ENCODE measurements at regions not wholly inside any gene's neighbourhood (a gene's known extent, or its start where the extent isn't known, plus 50 kb on each side); places are given as distances from the start of the nearest gene placed in this dataset.

- no peaks in the 10 kb centered on the region for H3K9me3 ChIP-seq (ENCODE audit: control insufficient read depth, insufficient read depth, low read length)
- peaks cover 2% of the 10 kb centered on the region for H3K4me1 ChIP-seq (ENCODE audit: control insufficient read depth, insufficient read depth, low read length)
- no peaks in the 10 kb centered on the region for H3K27me3 ChIP-seq (ENCODE audit: control insufficient read depth, insufficient read depth, low read length)
- H3K36me3 ChIP-seq (ENCODE audit: control insufficient read depth, insufficient read depth, low read length) = no peaks in the 10 kb centered on the region
- no peak overlapping the region for H3K4me3 ChIP-seq (ENCODE audit: low read depth, low read length)
- H3K27ac ChIP-seq (ENCODE audit: low read depth, low read length) = no peak overlapping the region
- peak in 2 of 6 donors; percentile 53 to 76 for DNase-seq (ENCODE audit: low read depth in 4 of 6, low spot score in 6 of 6)
These were observed 624.2 kb upstream of the ZNF608 start for GRCh38 chr5:125370461-125371205.

GRCh38 chr5:125372694-125373631 is 626.5 kb upstream of the ZNF608 start:
- WGBS (ENCODE audit: insufficient coverage) = 73% methylated on average over 2 of the region's 6 CpGs
- Histone ChIP-seq H3K9me3 (ENCODE audit: control insufficient read depth, insufficient read depth, low read length) (no peaks in the 10 kb centered on the region), H3K4me3 (ENCODE audit: low read depth, low read length) (no peak overlapping the region), H3K4me1 (ENCODE audit: control insufficient read depth, insufficient read depth, low read length) (peaks cover 7% of the 10 kb centered on the region), H3K27ac (ENCODE audit: low read depth, low read length) (peak overlapping the region; percentile 29), H3K36me3 (ENCODE audit: control insufficient read depth, insufficient read depth, low read length) (no peaks in the 10 kb centered on the region), H3K27me3 (ENCODE audit: control insufficient read depth, insufficient read depth, low read length) (no peaks in the 10 kb centered on the region)
- DNase-seq (ENCODE audit: low read depth in 4 of 6, low spot score in 6 of 6) = peak in 4 of 6 donors; percentile 46 to 91 (median 62)

GRCh38 chr5:125375143-125375542 is 628.7 kb upstream of the ZNF608 start:
- peak in 1 of 6 donors; percentile 49 for DNase-seq (ENCODE audit: low read depth in 4 of 6, low spot score in 6 of 6)

GRCh38 chr5:125376059-125376641 is 629.7 kb upstream of the ZNF608 start:
- DNase-seq (ENCODE audit: low read depth in 4 of 6, low spot score in 6 of 6) = peak in 1 of 6 donors; percentile 34
- Histone ChIP-seq H3K4me3 (ENCODE audit: low read depth, low read length) (no peak overlapping the region), H3K36me3 (ENCODE audit: control insufficient read depth, insufficient read depth, low read length) (no peaks in the 10 kb centered on the region), H3K9me3 (ENCODE audit: control insufficient read depth, insufficient read depth, low read length) (no peaks in the 10 kb centered on the region), H3K27me3 (ENCODE audit: control insufficient read depth, insufficient read depth, low read length) (no peaks in the 10 kb centered on the region), H3K4me1 (ENCODE audit: control insufficient read depth, insufficient read depth, low read length) (peaks cover 5% of the 10 kb centered on the region), H3K27ac (ENCODE audit: low read depth, low read length) (no peak overlapping the region)
- WGBS (ENCODE audit: insufficient coverage) = 71% methylated on average over 6 of the region's 12 CpGs

More at GRCh38 chr5:125375143-125375542, 628.7 kb upstream of the ZNF608 start:
- Histone ChIP-seq H3K27ac (ENCODE audit: low read depth, low read length) (no peak overlapping the region), H3K27me3 (ENCODE audit: control insufficient read depth, insufficient read depth, low read length) (no peaks in the 10 kb centered on the region), H3K9me3 (ENCODE audit: control insufficient read depth, insufficient read depth, low read length) (no peaks in the 10 kb centered on the region), H3K36me3 (ENCODE audit: control insufficient read depth, insufficient read depth, low read length) (no peaks in the 10 kb centered on the region), H3K4me3 (ENCODE audit: low read depth, low read length) (no peak overlapping the region), H3K4me1 (ENCODE audit: control insufficient read depth, insufficient read depth, low read length) (peaks cover 5% of the 10 kb centered on the region)
- WGBS (ENCODE audit: insufficient coverage) = no CpG with 5 or more reads among the region's 1 CpG

GRCh38 chr5:125377141-125377540 is 630.7 kb upstream of the ZNF608 start:
- no peaks in the 10 kb centered on the region for H3K36me3 ChIP-seq (ENCODE audit: control insufficient read depth, insufficient read depth, low read length)
- H3K4me1 ChIP-seq (ENCODE audit: control insufficient read depth, insufficient read depth, low read length) = peaks cover 5% of the 10 kb centered on the region
- DNase-seq (ENCODE audit: low read depth in 4 of 6, low spot score in 6 of 6) = peak in 1 of 6 donors; percentile 60
- no peak overlapping the region for H3K27ac ChIP-seq (ENCODE audit: low read depth, low read length)
- no peaks in the 10 kb centered on the region for H3K9me3 ChIP-seq (ENCODE audit: control insufficient read depth, insufficient read depth, low read length)
- no peak overlapping the region for H3K4me3 ChIP-seq (ENCODE audit: low read depth, low read length)
- WGBS (ENCODE audit: insufficient coverage) = 33% methylated on average over 1 of the region's 1 CpG
- no peaks in the 10 kb centered on the region for H3K27me3 ChIP-seq (ENCODE audit: control insufficient read depth, insufficient read depth, low read length)

GRCh38 chr5:125381290-125381689 is 634.9 kb upstream of the ZNF608 start:
- H3K36me3 ChIP-seq (ENCODE audit: control insufficient read depth, insufficient read depth, low read length) = no peaks in the 10 kb centered on the region
- no peaks in the 10 kb centered on the region for H3K9me3 ChIP-seq (ENCODE audit: control insufficient read depth, insufficient read depth, low read length)
- WGBS (ENCODE audit: insufficient coverage) = 100% methylated on average over 1 of the region's 6 CpGs
- no peak for DNase-seq (ENCODE audit: low read depth in 4 of 6, low spot score in 6 of 6)
- no peak overlapping the region for H3K27ac ChIP-seq (ENCODE audit: low read depth, low read length)
- no peaks in the 10 kb centered on the region for H3K27me3 ChIP-seq (ENCODE audit: control insufficient read depth, insufficient read depth, low read length)
- H3K4me3 ChIP-seq (ENCODE audit: low read depth, low read length) = no peak overlapping the region
- H3K4me1 ChIP-seq (ENCODE audit: control insufficient read depth, insufficient read depth, low read length) = peaks cover 3% of the 10 kb centered on the region

GRCh38 chr5:125384071-125384470 is 637.6 kb upstream of the ZNF608 start:
- WGBS (ENCODE audit: insufficient coverage) = no CpG with 5 or more reads among the region's 1 CpG

GRCh38 chr5:125390326-125390725 is 643.9 kb upstream of the ZNF608 start:
- Histone ChIP-seq H3K27ac (ENCODE audit: low read depth, low read length) (no peak overlapping the region), H3K27me3 (ENCODE audit: control insufficient read depth, insufficient read depth, low read length) (no peaks in the 10 kb centered on the region), H3K4me1 (ENCODE audit: control insufficient read depth, insufficient read depth, low read length) (no peaks in the 10 kb centered on the region), H3K36me3 (ENCODE audit: control insufficient read depth, insufficient read depth, low read length) (no peaks in the 10 kb centered on the region), H3K4me3 (ENCODE audit: low read depth, low read length) (no peak overlapping the region), H3K9me3 (ENCODE audit: control insufficient read depth, insufficient read depth, low read length) (peaks cover 1% of the 10 kb centered on the region)
- DNase-seq (ENCODE audit: low read depth in 4 of 6, low spot score in 6 of 6) = peak in 1 of 6 donors; percentile 70
- WGBS (ENCODE audit: insufficient coverage) = no CpG with 5 or more reads among the region's 2 CpGs

More at GRCh38 chr5:125384071-125384470, 637.6 kb upstream of the ZNF608 start:
- Histone ChIP-seq H3K36me3 (ENCODE audit: control insufficient read depth, insufficient read depth, low read length) (no peaks in the 10 kb centered on the region), H3K27ac (ENCODE audit: low read depth, low read length) (no peak overlapping the region), H3K27me3 (ENCODE audit: control insufficient read depth, insufficient read depth, low read length) (no peaks in the 10 kb centered on the region), H3K4me1 (ENCODE audit: control insufficient read depth, insufficient read depth, low read length) (no peaks in the 10 kb centered on the region), H3K4me3 (ENCODE audit: low read depth, low read length) (no peak overlapping the region), H3K9me3 (ENCODE audit: control insufficient read depth, insufficient read depth, low read length) (no peaks in the 10 kb centered on the region)
- no peak for DNase-seq (ENCODE audit: low read depth in 4 of 6, low spot score in 6 of 6)

- Histone ChIP-seq H3K27ac (ENCODE audit: low read depth, low read length) (no peak overlapping the region), H3K9me3 (ENCODE audit: control insufficient read depth, insufficient read depth, low read length) (peaks cover 1% of the 10 kb centered on the region), H3K27me3 (ENCODE audit: control insufficient read depth, insufficient read depth, low read length) (no peaks in the 10 kb centered on the region), H3K4me3 (ENCODE audit: low read depth, low read length) (no peak overlapping the region), H3K4me1 (ENCODE audit: control insufficient read depth, insufficient read depth, low read length) (no peaks in the 10 kb centered on the region), H3K36me3 (ENCODE audit: control insufficient read depth, insufficient read depth, low read length) (no peaks in the 10 kb centered on the region)
- DNase-seq (ENCODE audit: low read depth in 4 of 6, low spot score in 6 of 6) = peak in 1 of 6 donors; percentile 62
These were observed 646.9 kb upstream of the ZNF608 start for GRCh38 chr5:125393221-125393815.
